ENCODE measurements at regions not wholly inside any gene's neighbourhood (a gene's known extent, or its start where the extent isn't known, plus 50 kb on each side); places are given as distances from the start of the nearest gene placed in this dataset.

GRCh38 chr12:130280742-130281141 lies 56.9 kb upstream of the PIWIL1 start:
- Histone ChIP-seq H3K14ac (ENCODE audit: insufficient read length) (no peak overlapping the region), H3K4me2 (ENCODE audit: insufficient read depth in 1 of 2, low read depth in 2 of 2, low read length in 2 of 2) (no peak overlapping the region), H3K36me3 (ENCODE audit: control insufficient read depth in 2 of 4, insufficient read depth in 4 of 4, low read length in 3 of 4) (no peaks in the 10 kb centered on the region), H3K79me1 (ENCODE audit: low read depth, low read length) (no peaks in the 10 kb centered on the region), H3K23me2 (ENCODE audit: low read depth, low read length) (no peaks in the 10 kb centered on the region), H4K8ac (ENCODE audit: extremely low read depth, insufficient read depth, low read length) (no peak overlapping the region), H4K91ac (replicated peaks; ENCODE audit: insufficient read length, low read length) (no peak overlapping the region), H2BK15ac (ENCODE audit: low read length) (no peak overlapping the region), H3K27me3 (replicated peaks in 1 of 4; ENCODE audit: control insufficient read depth in 3 of 4, extremely low read depth in 1 of 4, insufficient read depth in 3 of 4, low read length in 3 of 4) (peaks cover 0 to 2% (median 0%) of the 10 kb centered on the region in 4 experiments; a peak in 2 of 7 replicates), H3K23ac (ENCODE audit: insufficient read length) (no peak overlapping the region), H4K5ac (ENCODE audit: insufficient read length, low read depth, low read length) (no peak overlapping the region), H2BK12ac (ENCODE audit: low read depth, low read length) (no peak overlapping the region), H3K4me1 (replicated peaks in 1 of 4; ENCODE audit: control insufficient read depth in 3 of 4, insufficient read depth in 4 of 4, low read length in 3 of 4) (0 out of 7 replicates have a peak, but pooled peaks cover 0 to 2% (median 0%) of the 10 kb centered on the region in 4 experiments), H3K27ac (ENCODE audit: low read depth, low read length) (no peak overlapping the region), H2AFZ (ENCODE audit: low read length) (no peak overlapping the region), H2BK20ac (ENCODE audit: low read length) (no peak overlapping the region), H3K9me3 (ENCODE audit: insufficient read depth in 2 of 2, low read depth in 1 of 2, low read length in 1 of 2) (peaks cover 9 to 24% of the 10 kb centered on the region in 2 experiments), H2AK5ac (ENCODE audit: low read depth, low read length) (no peak overlapping the region), H2BK5ac (ENCODE audit: low read depth, low read length) (no peak overlapping the region), H2BK120ac (replicated peaks; ENCODE audit: low read depth, low read length) (no peak overlapping the region), H4K20me1 (replicated peaks in 1 of 2; ENCODE audit: control insufficient read depth in 1 of 2, insufficient read depth in 2 of 2, low read length in 2 of 2) (no peaks in the 10 kb centered on the region), H3K9ac (replicated peaks in 1 of 4; ENCODE audit: extremely low read depth in 1 of 4, low read depth in 3 of 4, low read length in 3 of 4) (no peak overlapping the region), H3K79me2 (ENCODE audit: control insufficient read depth in 1 of 2, insufficient read depth in 2 of 2, low read length in 2 of 2) (no peaks in the 10 kb centered on the region), H3K4ac (replicated peaks; ENCODE audit: insufficient read length, low read depth, low read length) (no peak overlapping the region), H3K4me3 (ENCODE audit: extremely low read depth in 1 of 4, insufficient read depth in 2 of 4, low read depth in 3 of 4, low read length in 4 of 4) (no peak overlapping the region), H3K56ac (replicated peaks; ENCODE audit: insufficient read length, low read depth, low read length) (no peak overlapping the region), H3K18ac (ENCODE audit: extremely low read depth, low read length) (no peak overlapping the region)
- CTCF ChIA-PET (ENCODE audit: partially characterized antibody) = interaction anchor here (0.6 to 3.5 kb wide), 46 partner anchors 8 to 354 kb away, joined by 3 to 37 read pairs (median 4); no protein-coding TSS in a partner anchor
- DNase-seq (ENCODE audit: low read depth in 1 of 2, low spot score in 2 of 2) = no peak
- WGBS, 2 experiments (ENCODE audit: extremely low coverage in 1 of 2, insufficient coverage in 1 of 2, insufficient read length in 1 of 2, insufficient replicate concordance in 2 of 2, low coverage in 1 of 2, low lambda C conversion rate in 2 of 2, missing lambda C conversion rate in 1 of 2) = 93% methylated on average over 11 of the region's 11 CpGs; no CpG with 5 or more reads in 1 of the 2 experiments
- POLR2A ChIA-PET (ENCODE audit: partially characterized antibody) = interaction anchor here (1.3 kb wide), 1 partner anchor 55 kb away, joined by 4 read pairs; no protein-coding TSS in a partner anchor
- FAIRE-seq = no peak
- TF ChIP-seq RNF2 (IDR thresholded peaks at IDR 0.05; ENCODE audit: borderline replicate concordance, low read depth, low read length, missing control alignments, poor library complexity, severe bottlenecking) = no peak

Measured in H1 (cell line).